ENCODE measurements at regions not wholly inside any gene's neighbourhood (a gene's known extent, or its start where the extent isn't known, plus 50 kb on each side); places are given as distances from the start of the nearest gene placed in this dataset.

GRCh38 chr7:85710960-85711359, 524.1 kb upstream of the SEMA3D start:
- no peak for TF ChIP-seq CTCF (IDR thresholded peaks at IDR 0.05; ENCODE audit: control extremely low read depth, extremely low read depth)
- 86 to 93% methylated on average over 2 of the region's 2 CpGs for WGBS, 2 donors
- Histone ChIP-seq H3K27me3 (ENCODE audit: control insufficient read depth in 3 of 3, insufficient read depth in 3 of 3, low read length in 2 of 3) (no peaks in the 10 kb centered on the region), H3K4me1 (ENCODE audit: control insufficient read depth in 5 of 5, insufficient read depth in 5 of 5, low read length in 5 of 5) (no peaks in the 10 kb centered on the region), H3K9ac (ENCODE audit: insufficient read depth in 1 of 2, low read length in 2 of 2) (no peak overlapping the region), H3K36me3 (ENCODE audit: control insufficient read depth in 4 of 4, insufficient read depth in 4 of 4, low read length in 4 of 4) (no peaks in the 10 kb centered on the region), H3K27ac (ENCODE audit: low read depth in 1 of 2, low read length in 1 of 2) (no peak overlapping the region), H3K9me3 (ENCODE audit: control insufficient read depth in 4 of 4, insufficient read depth in 3 of 4, low read length in 3 of 4) (no peaks in the 10 kb centered on the region), H3K4me3 (no peak overlapping the region)
- DNase-seq, result no peak
- ATAC-seq (ENCODE audit: insufficient read depth, low FRiP score), result no peak

GRCh38 chr7:85708221-85708620, 521.4 kb upstream of the SEMA3D start:
- Histone ChIP-seq H3K9me3 (ENCODE audit: control insufficient read depth in 4 of 4, insufficient read depth in 3 of 4, low read length in 3 of 4) (no peaks in the 10 kb centered on the region), H3K4me3 (no peak overlapping the region), H3K27me3 (ENCODE audit: control insufficient read depth in 3 of 3, insufficient read depth in 3 of 3, low read length in 2 of 3) (no peaks in the 10 kb centered on the region), H3K27ac (ENCODE audit: low read depth in 1 of 2, low read length in 1 of 2) (no peak overlapping the region), H3K9ac (ENCODE audit: insufficient read depth in 1 of 2, low read length in 2 of 2) (no peak overlapping the region), H3K36me3 (ENCODE audit: control insufficient read depth in 4 of 4, insufficient read depth in 4 of 4, low read length in 4 of 4) (no peaks in the 10 kb centered on the region), H3K4me1 (ENCODE audit: control insufficient read depth in 5 of 5, insufficient read depth in 5 of 5, low read length in 5 of 5) (peaks cover 0 to 7% (median 0%) of the 10 kb centered on the region in 5 donors)
- no peak for ATAC-seq (ENCODE audit: insufficient read depth, low FRiP score)
- DNase-seq, result no peak
- no peak for TF ChIP-seq CTCF (IDR thresholded peaks at IDR 0.05; ENCODE audit: control extremely low read depth, extremely low read depth)
- 83 to 93% methylated on average over 1 of the region's 1 CpG for WGBS, 2 donors

DNA sequence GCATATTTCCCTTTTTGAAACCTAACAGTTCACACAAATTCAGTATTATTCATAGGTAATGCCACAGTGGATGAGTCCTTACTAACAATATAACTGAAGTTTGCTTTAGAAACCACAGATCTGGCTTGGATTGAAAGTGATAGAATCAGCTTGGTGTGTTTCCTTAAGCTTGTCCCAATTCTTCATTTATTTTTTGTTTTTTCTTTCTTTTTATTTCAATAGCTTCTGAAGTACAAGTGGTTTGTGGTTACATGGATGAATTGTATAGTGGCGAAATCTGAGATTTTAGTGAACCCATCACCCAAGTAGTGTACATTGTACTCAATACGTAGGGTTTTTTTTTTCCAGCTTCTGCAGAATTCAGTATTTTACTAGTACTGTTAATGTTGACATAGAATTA, 518.2 kb upstream of the SEMA3D start:
- Histone ChIP-seq H3K4me1 (ENCODE audit: control insufficient read depth in 5 of 5, insufficient read depth in 5 of 5, low read length in 5 of 5) (peaks cover 0 to 16% (median 0%) of the 10 kb centered on the region in 5 donors), H3K27me3 (ENCODE audit: control insufficient read depth in 3 of 3, insufficient read depth in 3 of 3, low read length in 2 of 3) (no peaks in the 10 kb centered on the region), H3K4me3 (no peak overlapping the region), H3K27ac (ENCODE audit: low read depth in 1 of 2, low read length in 1 of 2) (no peak overlapping the region), H3K36me3 (ENCODE audit: control insufficient read depth in 4 of 4, insufficient read depth in 4 of 4, low read length in 4 of 4) (no peaks in the 10 kb centered on the region), H3K9ac (ENCODE audit: insufficient read depth in 1 of 2, low read length in 2 of 2) (no peak overlapping the region), H3K9me3 (ENCODE audit: control insufficient read depth in 4 of 4, insufficient read depth in 3 of 4, low read length in 3 of 4) (no peaks in the 10 kb centered on the region)
- 83 to 97% methylated on average over 2 of the region's 2 CpGs for WGBS, 2 donors
- no peak for ATAC-seq (ENCODE audit: insufficient read depth, low FRiP score)
- DNase-seq, result no peak
- TF ChIP-seq CTCF (IDR thresholded peaks at IDR 0.05; ENCODE audit: control extremely low read depth, extremely low read depth), result no peak
